Sigmoid colon (tissue), 4 donors: ENCODE measurements at regions not wholly inside any gene's neighbourhood (a gene's known extent, or its start where the extent isn't known, plus 50 kb on each side); places are given as distances from the start of the nearest gene placed in this dataset.

Experiments
- CTCF ChIP-seq, 4 experiments: fragments of 450-650 bp in 3 of 4; fragments of 200-600 bp in 1 of 4; IDR thresholded peaks; one replicate each; pipeline ENCODE4 v1.5.1; 2016 to 2019; ENCODE audit warnings: antibody characterized with exemption in 4 of 4, mild to moderate bottlenecking in 3 of 4, moderate library complexity in 2 of 4
- EP300 ChIP-seq, 4 donors: sonication (generic); formaldehyde crosslinking; IDR thresholded peaks; one replicate each; pipeline ENCODE4 v1.6.1; 2017; ENCODE audit warnings: antibody characterized with exemption in 4 of 4
- POLR2A ChIP-seq, 2 donors: fragments of 450-650 bp; IDR thresholded peaks; one replicate each; pipeline ENCODE4 v1.6.1; 2016; ENCODE audit warnings: antibody characterized with exemption in 2 of 2, mild to moderate bottlenecking in 2 of 2, moderate library complexity in 2 of 2
- POLR2AphosphoS5 ChIP-seq, 4 donors: sonication (generic); formaldehyde crosslinking; IDR thresholded peaks; one replicate each; pipeline ENCODE4 v1.6.1; 2017; ENCODE audit warnings: antibody characterized with exemption in 4 of 4

- no peak for TF ChIP-seq CTCF (IDR thresholded peaks at IDR 0.05)
- no peak for TF ChIP-seq POLR2A (IDR thresholded peaks at IDR 0.05)
- no peak for TF ChIP-seq EP300 (IDR thresholded peaks at IDR 0.05)
- TF ChIP-seq POLR2AphosphoS5 (IDR thresholded peaks at IDR 0.05) = no peak
These were observed 242.4 kb downstream of the LURAP1L start for GRCh38 chr9:13017260-13017659.
